ENCODE measurements at regions not wholly inside any gene's neighbourhood (a gene's known extent, or its start where the extent isn't known, plus 50 kb on each side); places are given as distances from the start of the nearest gene placed in this dataset.

GRCh38 chr12:24379861-24380521, 430.5 kb upstream of the SOX5 start:
- H2AK9ac ChIP-seq (replicated peaks; ENCODE audit: low read depth, low read length, poor library complexity), result no peak overlapping the region
- no peak overlapping the region for H3K9ac ChIP-seq (ENCODE audit: low read depth, low read length)
- peaks cover 14% of the 10 kb centered on the region for H3K4me1 ChIP-seq (ENCODE audit: control insufficient read depth, insufficient read depth, low read length)
- ATAC-seq (ENCODE audit: low read depth) (no peak), DNase-seq (peak; percentile 27)
- H2BK15ac ChIP-seq (ENCODE audit: low read depth, low read length), result peak overlapping the region; percentile 92; the same call in 2 of the 3 replicates
- H3K27ac ChIP-seq (ENCODE audit: insufficient read depth, low read length), result peak overlapping the region; percentile 25; the same call in 1 of the 2 replicates
- H3K18ac ChIP-seq (ENCODE audit: low read depth, low read length), result peak overlapping the region; percentile 62
- H2AFZ ChIP-seq (replicated peaks; ENCODE audit: low read length, poor library complexity), result no peak overlapping the region
- H3K27me3 ChIP-seq (ENCODE audit: control insufficient read depth, insufficient read depth, low read length), result no peaks in the 10 kb centered on the region
- peak overlapping the region; percentile 74 for H2AK5ac ChIP-seq (ENCODE audit: low read depth, low read length)
- H3K36me3 ChIP-seq (ENCODE audit: control insufficient read depth, insufficient read depth, low read length), result no peaks in the 10 kb centered on the region; the same call in 1 of the 2 replicates
- ChIA-PET POLR2A (ENCODE audit: unreplicated experiment) (no interaction called here), CTCF (no interaction called here)
- H3K79me1 ChIP-seq (ENCODE audit: low read depth in 1 of 2, low read length in 2 of 2), result peaks cover 9 to 26% of the 10 kb centered on the region in 2 experiments
- no peak overlapping the region for H3K4me3 ChIP-seq (ENCODE audit: insufficient read depth, low read depth, low read length)
- peaks cover 3% of the 10 kb centered on the region; the same call in 1 of the 2 replicates for H3K9me1 ChIP-seq (ENCODE audit: insufficient read depth, low read length)
- TF ChIP-seq RAD21 (IDR thresholded peaks at IDR 0.05; ENCODE audit: low read length) (no peak), CEBPB (IDR thresholded peaks at IDR 0.05; ENCODE audit: low read depth, low read length) (peak; percentile 90)
- dilution Hi-C loops (cut with HindIII; ENCODE audit: low sequenced_read_pairs, unreplicated experiment) (no loop called here), in situ Hi-C loops (cut with MboI; ENCODE audit: low sequenced_read_pairs) (no loop called here), intact Hi-C loops (cut with micrococcal nuclease) (loop anchor here (2.0 kb wide), 1 partner anchor 181 kb away; no protein-coding TSS in a partner anchor)
- peak overlapping the region in 1 of 2 experiments; percentile 55; a peak in 2 of 4 replicates for H4K8ac ChIP-seq (ENCODE audit: low read depth in 2 of 2, low read length in 2 of 2)
- no peak overlapping the region for H3K23ac ChIP-seq (ENCODE audit: low read depth, low read length)
- H4K91ac ChIP-seq (ENCODE audit: insufficient read depth, low read depth, low read length), result peak overlapping the region; percentile 37; the same call in 1 of the 2 replicates
- no peak overlapping the region for H2BK5ac ChIP-seq (ENCODE audit: low read depth, low read length, poor library complexity, severe bottlenecking)
- no CpG with 5 or more reads among the region's 5 CpGs for WGBS, 2 experiments (ENCODE audit: extremely low coverage in 2 of 2, insufficient read length in 1 of 2)
- 0 out of 2 replicates have a peak, but pooled peaks cover 3% of the 10 kb centered on the region for H3K9me3 ChIP-seq (ENCODE audit: control insufficient read depth, insufficient read depth, low read length)
- peak overlapping the region; percentile 55 for H2BK120ac ChIP-seq (ENCODE audit: low read depth, low read length)
- peak overlapping the region; percentile 29; the same call in 1 of the 2 replicates for H3K4me2 ChIP-seq (ENCODE audit: low read depth, low read length)
- no peak overlapping the region for H3K56ac ChIP-seq (ENCODE audit: extremely low read depth, insufficient read depth, low read length)
- BruUV-seq (replicated peaks), result no TSS peak
- peak overlapping the region; percentile 42; the same call in 1 of the 2 replicates for H3K4ac ChIP-seq (ENCODE audit: low read depth, low read length)
- peak overlapping the region; percentile 47; the same call in 1 of the 2 replicates for H4K5ac ChIP-seq (ENCODE audit: low read depth, low read length)
- peak overlapping the region; percentile 10; the same call in 1 of the 2 replicates for H3K14ac ChIP-seq (replicated peaks; ENCODE audit: low read depth, low read length)
- H2BK20ac ChIP-seq (ENCODE audit: low read depth, low read length), result peak overlapping the region; percentile 73
- H4K20me1 ChIP-seq (ENCODE audit: insufficient read depth, low read length), result no peaks in the 10 kb centered on the region

Measured in IMR-90 (cell line).